GM12891 (cell line): ENCODE measurements at regions not wholly inside any gene's neighbourhood (a gene's known extent, or its start where the extent isn't known, plus 50 kb on each side); places are given as distances from the start of the nearest gene placed in this dataset.

ENCODE experiments used
- DNase-seq: peaks from one replicate; pipeline ENCODE4 v3.0.0; 2011; ENCODE audit warnings: low spot score; ENCODE audit not compliant: insufficient read length
- FAIRE-seq: peaks from 2 replicates; lab custom pipeline; 2011; peaks lifted over from hg19 to GRCh38; lab: Jason Lieb, UNC
- PAX5 ChIP-seq: IDR thresholded peaks from 2 replicates; pipeline ENCODE4 v1.6.1; 2011; ENCODE audit warnings: low read length, moderate library complexity, mild to moderate bottlenecking; ENCODE audit not compliant: insufficient read depth, severe bottlenecking
- POLR2A ChIP-seq: IDR thresholded peaks from 2 replicates; pipeline ENCODE4 v1.6.1; 2011; ENCODE audit warnings: low read depth, low read length, control low read depth
- POLR2AphosphoS5 ChIP-seq: IDR thresholded peaks from 2 replicates; pipeline ENCODE4 v1.6.1; 2011; ENCODE audit warnings: low read depth, low read length, control low read depth
- POU2F2 ChIP-seq: IDR thresholded peaks from 2 replicates; pipeline ENCODE4 v1.6.1; 2011; ENCODE audit warnings: low read depth, mild to moderate bottlenecking, control low read depth, low read length, moderate library complexity
- SPI1 ChIP-seq: IDR thresholded peaks from 2 replicates; pipeline ENCODE4 v1.6.1; 2011; ENCODE audit warnings: low read depth, low read length, control low read depth
- TAF1 ChIP-seq: IDR thresholded peaks from 2 replicates; pipeline ENCODE4 v1.6.1; 2011; ENCODE audit warnings: low read depth, low read length, control low read depth

- no peak for FAIRE-seq
Measured at GRCh38 chr4:153113838-153114105, 90.5 kb upstream of the TRIM2 start.

DNA sequence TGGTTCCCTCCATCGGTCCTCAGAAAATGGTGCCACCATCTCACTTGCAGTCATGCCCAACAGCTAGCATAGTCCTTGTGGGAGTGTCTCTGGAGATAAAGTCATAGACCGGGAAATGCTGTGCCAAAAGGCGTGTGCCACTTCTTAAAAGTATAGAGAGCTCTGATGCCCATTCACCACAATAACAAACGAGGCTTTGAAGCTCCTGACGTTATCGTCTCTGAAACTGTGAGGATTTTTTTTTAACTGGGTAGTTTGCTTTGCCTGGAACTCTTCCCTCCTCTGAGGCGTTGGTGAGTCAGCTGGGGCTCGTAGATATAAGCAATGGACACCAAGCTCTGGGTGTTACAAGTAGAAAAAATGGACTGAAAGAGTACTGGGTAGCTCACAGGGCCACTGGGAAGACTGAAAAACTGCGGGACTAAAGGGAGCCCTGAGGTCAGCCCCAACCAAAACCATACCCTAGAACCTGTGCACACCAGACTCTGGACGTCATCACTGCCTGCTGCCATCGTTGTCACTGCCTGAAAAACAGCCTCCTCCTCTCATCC lies 89.4 kb upstream of the TRIM2 start:
- no peak for FAIRE-seq
- no peak for DNase-seq
- TF ChIP-seq POLR2AphosphoS5 (no peak), POLR2A (no peak), SPI1 (no peak), POU2F2 (no peak), TAF1 (no peak), PAX5 (no peak)

More at GRCh38 chr4:153113838-153114105, 90.5 kb upstream of the TRIM2 start:
- no peak for TF ChIP-seq POLR2A
- no peak for TF ChIP-seq POLR2AphosphoS5
- TF ChIP-seq SPI1: no peak
- TF ChIP-seq PAX5: no peak
- TF ChIP-seq TAF1: no peak
- no peak for TF ChIP-seq POU2F2
- no peak for DNase-seq

DNA sequence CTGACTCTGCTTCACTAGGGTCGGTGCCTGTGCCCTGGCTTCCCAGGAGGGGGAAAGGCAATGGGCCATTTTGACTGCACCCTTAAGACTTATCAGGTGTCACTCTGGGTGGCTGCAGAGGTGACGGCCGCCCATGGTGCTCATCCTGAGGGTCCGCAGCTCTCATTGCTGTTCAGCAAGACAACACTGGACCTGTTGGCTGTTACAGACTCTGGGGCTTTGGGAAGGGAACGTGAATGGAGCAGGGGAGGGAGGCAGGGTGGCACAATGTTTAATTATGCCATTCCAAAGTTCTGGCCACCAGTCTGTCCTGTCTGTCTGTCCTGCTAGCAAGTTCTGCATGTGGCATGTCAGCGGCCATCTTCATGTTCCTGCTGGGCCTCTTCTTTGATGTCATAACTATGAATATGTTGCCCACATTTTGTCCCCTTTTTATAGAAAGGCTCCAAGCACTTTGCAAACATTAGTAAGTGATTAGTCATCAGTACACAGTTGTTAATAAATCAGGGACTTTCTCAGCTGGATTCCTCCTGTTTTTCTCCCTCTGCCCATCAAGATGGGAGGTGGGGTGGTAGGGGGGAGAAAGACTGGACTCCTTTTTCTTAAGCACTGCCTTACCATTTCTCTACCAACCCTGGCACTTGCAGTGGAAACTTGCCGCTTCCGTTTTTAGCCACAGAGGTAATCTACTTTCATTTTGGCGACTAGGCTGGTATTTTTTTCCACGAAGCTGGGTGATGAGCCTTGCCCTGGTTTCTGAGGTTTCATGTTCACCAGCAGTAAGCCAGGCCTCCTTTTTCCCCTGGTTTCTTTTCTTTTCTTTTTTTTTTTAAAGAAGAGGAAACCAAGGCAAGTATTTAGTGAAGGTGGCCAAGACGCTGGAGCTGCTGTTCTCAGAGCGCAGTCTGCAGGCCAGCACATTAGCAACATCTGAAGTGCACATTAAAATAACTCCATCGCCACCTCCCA lies 88.6 kb upstream of the TRIM2 start:
- TF ChIP-seq TAF1: no peak
- peak; percentile 56 for TF ChIP-seq SPI1
- no peak for TF ChIP-seq PAX5
- no peak for TF ChIP-seq POLR2AphosphoS5
- TF ChIP-seq POLR2A: no peak
- peak; percentile 62 for FAIRE-seq
- DNase-seq: no peak

DNA sequence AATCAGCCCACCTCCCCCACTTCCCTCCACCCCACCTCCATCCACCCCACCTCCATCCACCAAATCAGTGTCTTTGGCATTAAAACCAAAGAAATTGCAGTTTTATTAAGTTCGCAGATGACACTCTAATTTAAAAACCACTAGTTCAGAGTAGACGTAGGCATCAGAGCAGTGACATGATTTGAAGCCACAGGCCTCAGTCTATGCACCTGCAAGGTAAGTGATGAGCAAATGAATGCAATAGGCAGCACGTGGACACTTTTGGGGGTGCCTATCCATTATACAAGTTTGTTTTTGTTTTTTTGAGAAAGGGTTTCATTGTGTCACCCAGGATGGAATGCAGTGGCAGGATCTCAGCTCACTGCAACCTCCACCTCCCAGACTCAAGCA lies 88.0 kb upstream of the TRIM2 start:
- TF ChIP-seq POU2F2 (no peak), SPI1 (no peak), POLR2A (no peak), POLR2AphosphoS5 (no peak), PAX5 (no peak), TAF1 (no peak)
- DNase-seq (no peak), FAIRE-seq (peak; percentile 72)

GRCh38 chr4:153116801-153117200 lies 87.4 kb upstream of the TRIM2 start:
- TF ChIP-seq POU2F2 (no peak), PAX5 (no peak), POLR2A (no peak), SPI1 (no peak), TAF1 (no peak), POLR2AphosphoS5 (no peak)
- FAIRE-seq (no peak), DNase-seq (no peak)

GRCh38 chr4:153117554-153117953 lies 86.7 kb upstream of the TRIM2 start:
- no peak for TF ChIP-seq POLR2AphosphoS5
- no peak for TF ChIP-seq TAF1
- no peak for TF ChIP-seq POLR2A
- no peak for TF ChIP-seq PAX5
- TF ChIP-seq SPI1: no peak
- no peak for TF ChIP-seq POU2F2
- DNase-seq (no peak), FAIRE-seq (no peak)

- DNase-seq (no peak), FAIRE-seq (no peak)
- TF ChIP-seq POLR2A (no peak), PAX5 (no peak), TAF1 (no peak), SPI1 (no peak), POU2F2 (no peak), POLR2AphosphoS5 (no peak)
Measured at GRCh38 chr4:153119626-153120025, 84.6 kb upstream of the TRIM2 start.

DNA sequence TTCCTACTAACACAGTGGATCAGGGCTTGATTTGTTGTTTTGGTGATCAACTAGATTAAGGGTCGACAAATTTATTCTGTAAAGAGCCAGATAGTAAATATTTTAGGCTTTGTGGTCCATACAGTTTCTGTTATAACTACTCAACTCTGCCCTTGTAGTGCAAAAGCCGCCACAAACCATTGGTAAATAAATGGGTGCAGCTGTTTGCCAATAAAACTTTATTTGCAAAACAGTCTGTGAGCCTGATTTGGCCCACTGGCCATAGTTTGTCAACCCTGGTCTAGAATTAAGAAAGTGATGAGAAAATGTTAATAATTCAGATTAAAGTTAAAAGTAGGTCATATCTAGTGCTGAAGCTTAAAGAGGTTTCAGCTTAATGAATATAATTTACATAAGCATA lies 84.0 kb upstream of the TRIM2 start:
- DNase-seq: no peak
- FAIRE-seq: no peak
- TF ChIP-seq PAX5 (no peak), POLR2AphosphoS5 (no peak), POLR2A (no peak), SPI1 (no peak), TAF1 (no peak), POU2F2 (no peak)

GRCh38 chr4:153122855-153123254 lies 81.4 kb upstream of the TRIM2 start:
- TF ChIP-seq PAX5: no peak
- TF ChIP-seq POU2F2: no peak
- no peak for DNase-seq
- FAIRE-seq: no peak

DNA sequence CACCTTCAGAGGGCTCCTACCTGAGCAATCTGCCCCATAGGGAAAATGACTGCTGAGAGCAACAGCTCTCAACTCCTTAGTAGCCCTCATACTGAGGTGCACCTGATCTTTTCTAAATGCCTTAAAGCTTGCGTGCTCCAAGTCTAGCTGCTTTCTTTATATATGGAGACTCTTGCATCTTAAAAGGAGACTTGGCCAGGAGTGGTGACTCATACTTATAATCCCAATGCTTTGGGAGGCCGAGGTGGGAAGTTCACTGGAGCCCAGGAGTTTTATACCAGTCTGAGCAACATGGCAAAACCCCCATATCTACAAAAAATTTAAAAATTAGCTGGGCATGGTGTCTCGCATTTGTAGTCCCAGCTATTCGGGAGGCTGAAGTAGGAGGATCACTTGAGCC lies 78.1 kb upstream of the TRIM2 start:
- TF ChIP-seq POU2F2: no peak
- no peak for TF ChIP-seq POLR2AphosphoS5
- no peak for TF ChIP-seq SPI1
- no peak for TF ChIP-seq PAX5
- TF ChIP-seq POLR2A: no peak
- TF ChIP-seq TAF1: no peak
- no peak for FAIRE-seq

More for the DNA sequence above, 78.1 kb upstream of the TRIM2 start:
- no peak for DNase-seq
